Activated CD8-positive, alpha-beta T cell treated with anti-CD3 and anti-CD28 coated beads, Interleukin-2, amount 10 ng/mL, durations not matched to agents 7 days and 5 days (primary cell): ENCODE measurements at regions not wholly inside any gene's neighbourhood (a gene's known extent, or its start where the extent isn't known, plus 50 kb on each side); places are given as distances from the start of the nearest gene placed in this dataset.
A peak's percentile ranks its signal among the peaks of the same experiment; 100 is the strongest.

Source experiments
- ATAC-seq: fragments of 150-1000 bp; cut with Tn5 transposase; one replicate; pipeline ENCODE4 v1.10.0; 2021; ENCODE audit warnings: moderate library complexity
- CTCF ChIA-PET: fragments of 350-600 bp; sonication (Branson Sonifier 250); formaldehyde crosslinking; loops from one replicate; lab custom pipeline; 2021; ENCODE audit warnings: antibody characterized with exemption; lab: Charles Lee
- POLR2A ChIA-PET: fragments of 350-600 bp; sonication (Branson Sonifier 250); formaldehyde crosslinking; loops from one replicate; lab custom pipeline; 2021; ENCODE audit warnings: antibody characterized with exemption; lab: Charles Lee
- DNase-seq: peaks from one replicate; pipeline ENCODE4 v3.0.0-alpha.2; 2020
- H3K27ac Mint-ChIP-seq: one replicate; pipeline ENCODE4 v1.8.0; 2021; ENCODE audit warnings: mild to moderate bottlenecking, mixed read lengths
- H3K27me3 Mint-ChIP-seq: one replicate; pipeline ENCODE4 v1.8.0; 2021; ENCODE audit warnings: low read depth, mixed read lengths
- H3K36me3 Mint-ChIP-seq: one replicate; pipeline ENCODE4 v1.8.0; 2021; ENCODE audit warnings: low read depth, mixed read lengths
- H3K4me1 Mint-ChIP-seq: one replicate; pipeline ENCODE4 v1.8.0; 2021; ENCODE audit warnings: low read depth, mixed read lengths
- H3K4me3 Mint-ChIP-seq: one replicate; pipeline ENCODE4 v1.8.0; 2021; ENCODE audit warnings: mild to moderate bottlenecking, mixed read lengths
- H3K9me3 Mint-ChIP-seq: one replicate; pipeline ENCODE4 v1.8.0; 2022; ENCODE audit warnings: mixed read lengths; ENCODE audit not compliant: insufficient read depth

DNA sequence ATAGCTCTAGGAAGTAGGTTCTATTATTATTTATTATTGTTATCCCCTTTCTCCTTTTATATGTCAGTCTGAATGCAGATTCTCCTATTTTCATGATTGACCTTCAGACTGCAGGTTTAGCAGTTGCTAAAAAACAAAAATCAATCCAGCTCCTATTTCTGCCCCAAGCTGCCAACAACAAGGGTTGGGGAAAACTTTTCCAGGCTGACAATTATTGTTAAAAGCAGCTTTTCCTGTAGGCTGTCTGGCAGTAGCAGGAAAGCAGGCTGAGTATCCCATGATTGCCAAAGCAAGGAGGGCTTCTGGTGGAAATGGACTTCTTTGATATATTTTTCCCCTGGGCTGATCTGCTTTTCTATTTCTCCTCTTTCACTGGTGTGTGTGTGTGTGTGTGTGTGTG lies 78.0 kb upstream of the CTLA4 start:
- Mint-ChIP-seq H3K9me3 (no peaks in the 10 kb centered on the region), H3K27ac (no peak overlapping the region), H3K4me1 (peaks cover 13% of the 10 kb centered on the region), H3K27me3 (no peaks in the 10 kb centered on the region), H3K4me3 (no peak overlapping the region), H3K36me3 (no peaks in the 10 kb centered on the region)
- ChIA-PET POLR2A (no interaction called here), CTCF (no interaction called here)
- no peak for ATAC-seq
- no peak for DNase-seq

DNA sequence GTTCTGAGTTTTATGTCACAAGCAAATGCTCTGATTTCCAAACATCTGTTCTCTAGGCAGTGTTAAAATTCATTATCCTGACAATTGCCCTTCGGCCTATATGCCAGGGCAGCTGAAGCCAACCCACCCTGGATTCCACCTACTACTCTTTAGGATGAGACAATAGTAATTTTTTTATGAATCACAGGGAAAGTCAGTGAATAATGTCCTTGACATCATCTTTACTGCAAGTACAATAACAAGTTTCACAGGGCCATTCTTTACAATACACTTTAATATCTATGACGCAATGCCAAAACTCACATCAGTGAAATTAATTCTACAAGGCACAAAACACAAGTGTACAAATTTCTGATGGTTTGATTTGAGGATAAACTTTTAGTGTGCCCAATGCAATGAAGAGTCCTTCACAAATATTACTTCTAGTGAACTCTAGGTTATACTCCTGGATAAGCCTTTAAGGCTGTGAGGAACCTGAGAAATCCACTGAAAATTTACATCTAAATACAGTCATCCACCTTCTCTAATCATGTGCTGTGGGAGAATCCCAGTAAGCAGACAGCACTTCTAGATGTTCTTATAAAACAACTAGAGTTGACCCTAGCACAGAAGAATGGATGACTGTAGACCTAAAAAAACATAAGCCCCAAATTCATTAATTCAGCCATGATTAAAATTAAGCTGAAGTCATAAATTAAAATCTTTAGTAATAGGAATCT lies 77.3 kb upstream of the CTLA4 start:
- H3K4me3 Mint-ChIP-seq = no peak overlapping the region
- ChIA-PET CTCF (interaction anchor here (1.0 kb wide), 1 partner anchor 13 kb away, joined by 3 read pairs; no protein-coding TSS in a partner anchor), POLR2A (no interaction called here)
- DNase-seq (no peak), ATAC-seq (no peak)
- H3K4me1 Mint-ChIP-seq = peaks cover 6% of the 10 kb centered on the region
- no peaks in the 10 kb centered on the region for H3K36me3 Mint-ChIP-seq
- H3K9me3 Mint-ChIP-seq = no peaks in the 10 kb centered on the region
- no peaks in the 10 kb centered on the region for H3K27me3 Mint-ChIP-seq
- no peak overlapping the region for H3K27ac Mint-ChIP-seq

DNA sequence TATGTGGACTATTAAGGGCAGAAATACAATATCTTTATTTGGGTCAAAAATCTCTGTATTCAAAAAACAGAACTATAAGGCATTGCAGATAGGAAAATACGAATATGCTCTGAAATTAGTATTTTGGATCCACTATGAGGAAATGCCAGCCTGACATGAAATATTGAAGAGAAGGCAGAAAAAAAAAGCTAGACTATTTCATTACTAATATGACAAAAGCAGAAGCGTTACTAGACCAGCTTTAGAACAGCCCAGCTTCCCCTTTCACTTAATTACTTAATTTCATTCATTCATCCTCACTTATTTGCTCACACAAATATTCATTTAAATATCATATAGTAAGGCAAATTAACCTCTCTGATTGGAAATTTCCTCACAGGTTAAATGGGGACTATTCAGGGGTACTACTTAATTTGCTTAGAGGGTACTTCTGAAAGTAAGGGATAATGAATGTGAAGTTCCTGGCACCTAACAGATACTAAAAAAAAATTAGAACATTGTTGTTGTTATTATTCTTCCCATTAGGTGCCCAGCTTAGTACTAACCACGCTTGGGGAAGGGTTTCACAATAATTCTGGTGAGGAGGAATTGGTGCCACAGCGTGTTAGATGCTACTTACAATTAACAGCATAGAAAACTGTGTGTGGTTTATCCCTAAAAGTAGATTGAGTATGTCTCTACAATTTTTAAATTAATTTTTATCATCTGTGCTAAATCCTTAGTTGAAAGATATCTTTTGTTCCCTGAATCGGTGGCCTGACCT lies 71.1 kb upstream of the CTLA4 start:
- ChIA-PET CTCF (interaction anchor here (1.3 to 1.9 kb wide), 2 partner anchors 13 to 19 kb away, joined by 4 to 5 read pairs; no protein-coding TSS in a partner anchor), POLR2A (no interaction called here)
- ATAC-seq = no peak
- H3K9me3 Mint-ChIP-seq = peaks cover 8% of the 10 kb centered on the region
- no peak overlapping the region for H3K27ac Mint-ChIP-seq
- H3K4me1 Mint-ChIP-seq = peaks cover 10% of the 10 kb centered on the region
- DNase-seq = no peak
- H3K36me3 Mint-ChIP-seq = peaks cover 12% of the 10 kb centered on the region
- H3K4me3 Mint-ChIP-seq = no peak overlapping the region
- no peaks in the 10 kb centered on the region for H3K27me3 Mint-ChIP-seq

DNA sequence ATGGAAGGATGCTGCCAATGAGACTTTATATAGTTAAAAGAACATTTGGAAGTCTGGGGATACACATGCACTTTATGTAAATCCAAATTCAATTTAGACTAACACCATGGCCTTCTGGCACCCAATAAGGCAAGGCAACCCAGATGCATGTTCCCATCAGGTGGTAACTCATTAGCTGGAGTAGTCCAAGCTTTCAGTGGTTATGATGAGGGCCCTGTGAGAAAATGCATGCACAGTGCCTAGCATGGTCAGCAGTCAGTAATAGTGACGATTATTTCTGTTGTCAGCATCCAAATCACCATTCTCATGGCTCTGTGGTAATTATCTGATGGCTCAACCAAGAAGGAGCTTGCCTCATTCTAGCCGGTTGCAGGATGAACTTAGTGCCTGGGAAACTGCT lies 70.3 kb upstream of the CTLA4 start:
- H3K9me3 Mint-ChIP-seq = peaks cover 8% of the 10 kb centered on the region
- CTCF ChIA-PET = interaction anchor here (1.1 to 1.3 kb wide), 2 partner anchors 12 kb away, joined by 3 to 4 read pairs; no protein-coding TSS in a partner anchor
- H3K4me3 Mint-ChIP-seq = no peak overlapping the region
- H3K27me3 Mint-ChIP-seq = no peaks in the 10 kb centered on the region
- H3K4me1 Mint-ChIP-seq = peaks cover 12% of the 10 kb centered on the region
- POLR2A ChIA-PET = no interaction called here
- ATAC-seq (no peak), DNase-seq (no peak)
- peaks cover 15% of the 10 kb centered on the region for H3K36me3 Mint-ChIP-seq
- H3K27ac Mint-ChIP-seq = no peak overlapping the region

DNA sequence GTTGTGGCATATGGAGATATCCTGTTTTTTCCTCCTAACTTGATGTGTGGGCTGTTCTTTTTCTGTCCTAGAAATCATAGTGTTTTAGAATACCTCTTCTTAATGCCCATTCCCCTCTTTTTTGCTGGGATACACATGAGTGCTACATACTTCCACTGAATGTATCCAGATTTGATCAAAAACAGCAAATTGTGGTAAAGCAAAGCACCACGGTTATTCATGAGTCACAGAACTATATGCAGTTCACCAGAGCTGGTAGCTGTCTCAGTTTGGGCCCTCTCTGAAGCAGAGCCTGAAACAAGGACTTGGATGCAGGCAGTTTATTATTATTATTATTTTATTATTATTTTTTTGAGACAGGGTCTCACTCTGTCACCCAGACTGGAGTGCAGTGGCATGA lies 69.9 kb upstream of the CTLA4 start:
- H3K4me1 Mint-ChIP-seq = peaks cover 16% of the 10 kb centered on the region
- no peak overlapping the region for H3K27ac Mint-ChIP-seq
- DNase-seq (no peak), ATAC-seq (no peak)
- no peak overlapping the region for H3K4me3 Mint-ChIP-seq
- H3K27me3 Mint-ChIP-seq = no peaks in the 10 kb centered on the region
- H3K9me3 Mint-ChIP-seq = peaks cover 8% of the 10 kb centered on the region
- POLR2A ChIA-PET = interaction anchor here (1.8 kb wide), 1 partner anchor 57 kb away, joined by 4 read pairs; no protein-coding TSS in a partner anchor
- CTCF ChIA-PET = interaction anchor here (1.1 to 1.2 kb wide), 2 partner anchors 12 to 16 kb away, joined by 3 read pairs; no protein-coding TSS in a partner anchor
- peaks cover 17% of the 10 kb centered on the region for H3K36me3 Mint-ChIP-seq

DNA sequence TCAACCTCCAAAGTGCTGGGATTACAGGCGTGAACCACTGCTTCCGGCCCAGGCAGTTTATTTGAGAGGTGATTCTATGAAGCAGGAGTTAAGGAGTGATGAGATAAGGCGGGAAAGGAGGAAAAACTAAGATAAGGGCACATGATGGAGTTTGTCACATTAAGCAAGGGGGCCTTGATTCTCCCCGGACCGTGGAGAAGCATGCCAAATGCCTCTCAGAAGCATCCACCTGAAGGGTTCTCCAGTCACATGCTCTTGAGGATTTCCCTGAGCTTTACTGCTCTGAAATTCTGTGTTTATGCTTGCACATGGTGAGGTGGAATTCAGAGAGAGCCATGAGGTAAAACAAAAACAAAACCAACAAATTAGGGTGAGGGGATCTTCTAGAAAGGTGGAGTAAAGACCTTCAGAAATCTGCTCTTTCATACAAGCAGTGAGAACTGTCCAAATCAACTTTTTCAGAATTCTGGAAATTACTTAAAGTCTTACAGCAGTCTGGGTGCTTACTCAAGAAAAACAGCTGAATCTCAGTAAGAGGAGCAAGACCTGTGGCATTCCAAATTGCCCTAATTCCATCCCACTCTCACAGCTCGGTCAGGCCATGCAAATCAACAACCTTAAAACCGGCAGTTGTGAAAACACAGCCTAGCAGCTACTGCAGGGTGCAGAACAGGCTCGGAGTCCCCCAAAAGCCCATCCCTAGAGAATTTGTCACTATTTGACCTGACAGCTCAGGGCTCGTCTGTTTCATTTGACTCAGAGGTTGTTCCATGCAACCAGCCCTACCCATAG lies 69.1 kb upstream of the CTLA4 start:
- Mint-ChIP-seq H3K4me1 (peaks cover 24% of the 10 kb centered on the region), H3K9me3 (peaks cover 8% of the 10 kb centered on the region), H3K27ac (no peak overlapping the region), H3K27me3 (no peaks in the 10 kb centered on the region), H3K4me3 (no peak overlapping the region), H3K36me3 (peaks cover 17% of the 10 kb centered on the region)
- ATAC-seq (no peak), DNase-seq (no peak)
- ChIA-PET POLR2A (interaction anchor here (0.6 to 1.8 kb wide), 2 partner anchors 57 to 63 kb away, joined by 3 to 4 read pairs; no protein-coding TSS in a partner anchor), CTCF (interaction anchor here (1.1 to 2.7 kb wide), 4 partner anchors 11 to 17 kb away, joined by 3 to 6 read pairs (median 4); no protein-coding TSS in a partner anchor)

DNA sequence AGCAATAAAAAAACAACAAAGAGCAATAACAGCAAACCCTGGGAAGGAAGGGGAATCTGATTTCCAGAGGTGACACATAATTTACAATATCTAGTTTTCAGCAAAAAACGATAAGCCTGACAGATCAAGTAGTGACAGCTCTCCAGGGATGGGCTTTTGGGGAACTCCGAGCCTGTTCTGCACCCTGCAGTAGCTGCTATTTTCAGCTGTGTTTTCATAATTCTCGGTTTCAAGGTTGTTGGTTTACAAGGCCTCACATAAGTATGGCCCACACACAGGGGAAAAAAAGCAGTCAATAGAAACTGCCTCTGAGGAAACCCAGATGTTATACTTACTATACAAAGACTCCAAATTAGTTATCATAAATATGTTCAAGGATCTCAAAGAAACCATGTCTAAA lies 67.7 kb upstream of the CTLA4 start:
- H3K4me1 Mint-ChIP-seq = peaks cover 37% of the 10 kb centered on the region
- ChIA-PET CTCF (interaction anchor here (0.9 to 2.7 kb wide), 3 partner anchors 15 to 17 kb away, joined by 5 to 6 read pairs (median 5); no protein-coding TSS in a partner anchor), POLR2A (no interaction called here)
- DNase-seq = no peak
- peaks cover 20% of the 10 kb centered on the region for H3K36me3 Mint-ChIP-seq
- H3K27me3 Mint-ChIP-seq = no peaks in the 10 kb centered on the region
- ATAC-seq = no peak
- no peak overlapping the region for H3K4me3 Mint-ChIP-seq
- peaks cover 8% of the 10 kb centered on the region for H3K9me3 Mint-ChIP-seq
- no peak overlapping the region for H3K27ac Mint-ChIP-seq

DNA sequence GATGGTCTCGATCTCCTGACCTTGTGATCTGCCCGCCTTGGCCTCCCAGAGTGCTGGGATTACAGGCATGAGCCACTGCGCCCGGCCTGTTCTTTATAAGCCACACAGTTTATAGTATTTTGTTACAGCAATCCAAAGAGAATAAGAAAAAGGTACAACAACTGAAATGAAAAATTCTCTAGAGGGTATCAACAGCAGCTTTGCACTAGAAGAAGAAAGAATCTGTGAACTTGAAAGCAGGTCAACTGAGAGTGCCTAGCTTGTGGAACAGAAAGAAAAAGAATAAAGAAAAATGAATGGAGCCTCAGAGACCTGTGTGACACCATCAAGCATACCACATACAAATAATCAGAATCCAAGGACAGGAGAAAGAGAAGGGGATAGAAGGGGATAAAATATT lies 66.8 kb upstream of the CTLA4 start:
- DNase-seq = no peak
- peaks cover 8% of the 10 kb centered on the region for H3K9me3 Mint-ChIP-seq
- no peak for ATAC-seq
- peaks cover 24% of the 10 kb centered on the region for H3K36me3 Mint-ChIP-seq
- ChIA-PET POLR2A (no interaction called here), CTCF (interaction anchor here (0.7 to 2.7 kb wide), 2 partner anchors 14 to 60 kb away, joined by 3 to 6 read pairs; no protein-coding TSS in a partner anchor)
- H3K4me3 Mint-ChIP-seq = no peak overlapping the region
- H3K27ac Mint-ChIP-seq = no peak overlapping the region
- H3K27me3 Mint-ChIP-seq = no peaks in the 10 kb centered on the region
- H3K4me1 Mint-ChIP-seq = peaks cover 43% of the 10 kb centered on the region

DNA sequence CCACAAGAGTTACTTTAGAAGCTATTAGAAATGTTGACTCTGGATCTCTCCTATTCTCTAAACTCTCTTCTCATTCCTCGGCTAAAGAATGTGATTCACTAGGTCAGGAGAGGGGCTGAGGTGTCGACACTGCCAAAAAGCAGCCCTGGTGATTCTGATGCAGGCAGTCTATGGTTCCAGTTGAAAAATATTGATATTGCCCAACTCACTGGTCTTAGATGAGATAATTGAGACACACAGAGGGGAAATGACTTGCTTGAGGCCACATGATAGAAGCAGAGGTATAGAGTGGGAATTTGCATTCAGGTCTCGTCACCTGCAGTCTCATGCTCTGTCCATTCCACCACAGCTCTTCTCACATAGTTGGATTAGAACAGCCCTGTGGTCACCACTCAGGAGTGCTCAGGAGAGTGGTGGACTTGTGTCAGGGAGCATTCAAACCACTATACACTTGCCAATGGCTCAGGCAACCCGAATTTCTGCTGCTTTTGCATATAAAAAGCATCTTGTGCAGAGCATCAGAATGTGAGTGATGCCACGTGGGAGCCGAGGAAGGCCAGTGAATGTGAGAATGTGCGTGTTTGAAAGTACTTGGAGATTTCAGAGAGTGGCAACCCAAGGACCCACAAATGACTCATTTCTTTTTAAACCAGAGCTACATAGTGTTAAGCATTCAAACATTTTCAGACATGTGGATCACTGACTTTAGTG lies 65.1 kb upstream of the CTLA4 start:
- peak; percentile 51 for ATAC-seq
- ChIA-PET POLR2A (interaction anchor here (0.7 to 2.6 kb wide), 4 partner anchors 62 to 94 kb away, joined by 3 to 15 read pairs (median 4); no protein-coding TSS in a partner anchor), CTCF (interaction anchor here (0.6 to 3.4 kb wide), 8 partner anchors 9 to 318 kb away, joined by 3 to 36 read pairs (median 3); no protein-coding TSS in a partner anchor)
- H3K36me3 Mint-ChIP-seq = peaks cover 30% of the 10 kb centered on the region
- no peak overlapping the region for H3K4me3 Mint-ChIP-seq
- peaks cover 55% of the 10 kb centered on the region for H3K4me1 Mint-ChIP-seq
- peaks cover 15% of the 10 kb centered on the region for H3K9me3 Mint-ChIP-seq
- peak; percentile 49 for DNase-seq
- H3K27me3 Mint-ChIP-seq = no peaks in the 10 kb centered on the region
- peak overlapping the region; percentile 13 for H3K27ac Mint-ChIP-seq

DNA sequence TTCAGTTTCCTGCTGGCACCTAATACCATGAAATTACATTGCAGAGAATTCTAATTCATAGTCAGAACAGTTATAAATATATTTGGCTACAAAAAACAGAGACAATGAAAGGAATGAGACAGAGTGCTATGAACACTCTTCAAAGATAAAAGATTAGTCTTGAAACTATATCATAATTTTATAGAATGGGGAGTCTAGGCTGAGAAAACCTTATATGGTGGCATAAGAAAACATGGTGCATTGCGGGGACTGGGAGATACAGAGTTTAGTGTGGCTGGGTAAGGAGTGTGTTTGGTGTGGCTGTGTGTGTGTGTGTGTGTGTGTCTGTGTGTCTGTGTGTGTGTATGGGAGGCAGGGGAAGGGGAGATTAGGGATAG lies 64.5 kb upstream of the CTLA4 start:
- peaks cover 57% of the 10 kb centered on the region for H3K4me1 Mint-ChIP-seq
- POLR2A ChIA-PET = interaction anchor here (1.4 to 2.6 kb wide), 5 partner anchors 63 to 1167 kb away, joined by 3 to 15 read pairs (median 5); no protein-coding TSS in a partner anchor
- no peak for DNase-seq
- peak overlapping the region; percentile 13 for H3K27ac Mint-ChIP-seq
- peaks cover 30% of the 10 kb centered on the region for H3K36me3 Mint-ChIP-seq
- CTCF ChIA-PET = interaction anchor here (0.6 to 3.4 kb wide), 7 partner anchors 9 to 82 kb away, joined by 3 to 36 read pairs (median 5); no protein-coding TSS in a partner anchor
- peaks cover 15% of the 10 kb centered on the region for H3K9me3 Mint-ChIP-seq
- H3K27me3 Mint-ChIP-seq = no peaks in the 10 kb centered on the region
- ATAC-seq = peak; percentile 10
- no peak overlapping the region for H3K4me3 Mint-ChIP-seq
